HFF-Myc (cell line): ENCODE measurements at regions not wholly inside any gene's neighbourhood (a gene's known extent, or its start where the extent isn't known, plus 50 kb on each side); places are given as distances from the start of the nearest gene placed in this dataset.

Experiments used
- DNase-seq: peaks from one replicate; pipeline ENCODE4 v3.0.0-alpha.2; 2011; ENCODE audit warnings: low read depth; ENCODE audit errors: extremely low read depth
- H3K4me3 ChIP-seq: replicated peaks from 2 replicates; pipeline ENCODE4 v1.5.1; 2011; ENCODE audit warnings: low read depth, mild to moderate bottlenecking, control low read depth, low read length
- TF ChIP-seq, protein P1 (sequence below): IDR thresholded peaks from 2 replicates; pipeline ENCODE4 v1.5.1; 2012; ENCODE audit warnings: mild to moderate bottlenecking, low read depth, low read length, control low read depth; ENCODE audit errors: missing control alignments

- TF ChIP-seq, protein P1, sequence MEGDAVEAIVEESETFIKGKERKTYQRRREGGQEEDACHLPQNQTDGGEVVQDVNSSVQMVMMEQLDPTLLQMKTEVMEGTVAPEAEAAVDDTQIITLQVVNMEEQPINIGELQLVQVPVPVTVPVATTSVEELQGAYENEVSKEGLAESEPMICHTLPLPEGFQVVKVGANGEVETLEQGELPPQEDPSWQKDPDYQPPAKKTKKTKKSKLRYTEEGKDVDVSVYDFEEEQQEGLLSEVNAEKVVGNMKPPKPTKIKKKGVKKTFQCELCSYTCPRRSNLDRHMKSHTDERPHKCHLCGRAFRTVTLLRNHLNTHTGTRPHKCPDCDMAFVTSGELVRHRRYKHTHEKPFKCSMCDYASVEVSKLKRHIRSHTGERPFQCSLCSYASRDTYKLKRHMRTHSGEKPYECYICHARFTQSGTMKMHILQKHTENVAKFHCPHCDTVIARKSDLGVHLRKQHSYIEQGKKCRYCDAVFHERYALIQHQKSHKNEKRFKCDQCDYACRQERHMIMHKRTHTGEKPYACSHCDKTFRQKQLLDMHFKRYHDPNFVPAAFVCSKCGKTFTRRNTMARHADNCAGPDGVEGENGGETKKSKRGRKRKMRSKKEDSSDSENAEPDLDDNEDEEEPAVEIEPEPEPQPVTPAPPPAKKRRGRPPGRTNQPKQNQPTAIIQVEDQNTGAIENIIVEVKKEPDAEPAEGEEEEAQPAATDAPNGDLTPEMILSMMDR: no peak
- no peak for DNase-seq
- no peak overlapping the region for H3K4me3 ChIP-seq
These were observed 63.1 kb downstream of the TSN start for GRCh38 chr2:121818546-121818945.

DNA sequence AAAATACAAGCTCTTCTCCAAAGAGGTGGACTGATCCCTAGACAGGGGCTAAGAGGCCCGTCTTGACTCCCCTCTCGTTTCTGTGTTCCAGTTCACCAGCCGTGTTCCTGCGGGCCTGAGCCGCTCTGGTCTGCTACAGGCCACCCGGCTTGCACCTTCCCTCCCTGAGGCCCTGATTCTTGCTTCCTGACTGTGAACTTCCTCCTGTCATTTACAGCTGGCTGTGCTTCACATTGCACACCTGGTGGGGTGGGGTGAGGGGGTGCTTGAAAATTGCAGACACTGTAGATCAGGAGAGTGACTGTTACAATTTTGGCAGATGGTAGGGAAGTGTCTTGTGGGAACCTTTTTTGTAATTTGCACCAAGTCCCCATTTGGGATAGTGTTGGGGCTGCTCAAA, 64.4 kb downstream of the TSN start:
- DNase-seq: no peak
- TF ChIP-seq, protein P1: no peak
- H3K4me3 ChIP-seq: no peak overlapping the region

DNA sequence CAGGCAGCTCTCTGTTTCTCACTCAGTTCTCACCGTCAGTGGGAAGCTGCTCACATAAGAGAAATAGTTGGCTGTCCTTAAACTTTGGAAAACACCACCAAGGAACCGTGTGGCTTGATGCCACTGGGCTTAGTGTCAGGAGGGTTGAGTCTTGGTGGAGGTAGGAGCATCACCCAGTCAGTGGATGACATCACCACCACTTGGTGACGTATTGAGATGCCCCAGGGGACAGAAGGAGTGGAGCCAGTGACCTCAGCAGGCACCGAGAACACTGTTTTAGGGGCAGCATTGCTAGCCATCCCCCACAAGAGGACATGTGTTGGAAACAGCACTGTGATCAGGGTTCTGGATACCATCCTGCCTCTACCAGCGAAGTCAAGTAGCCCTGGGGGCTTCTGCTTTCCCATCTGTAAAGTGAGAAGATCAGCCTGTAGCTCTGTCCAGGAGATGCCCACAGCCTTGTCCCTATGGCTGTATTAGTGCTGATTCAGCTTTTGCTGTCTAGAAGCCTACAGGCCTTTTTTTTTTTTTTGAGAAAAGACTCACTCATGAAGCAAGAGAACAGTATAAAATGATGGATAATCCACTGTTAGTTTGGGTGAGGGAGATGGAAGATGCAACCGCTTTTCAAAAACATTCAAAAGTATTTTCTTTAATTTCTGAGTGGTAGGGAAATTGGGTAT, 66.2 kb downstream of the TSN start:
- TF ChIP-seq, protein P1: no peak
- DNase-seq: no peak
- no peak overlapping the region for H3K4me3 ChIP-seq

- TF ChIP-seq, protein P1: no peak
- DNase-seq: no peak
- no peak overlapping the region for H3K4me3 ChIP-seq
These were observed 68.8 kb downstream of the TSN start for GRCh38 chr2:121824264-121824663.

DNA sequence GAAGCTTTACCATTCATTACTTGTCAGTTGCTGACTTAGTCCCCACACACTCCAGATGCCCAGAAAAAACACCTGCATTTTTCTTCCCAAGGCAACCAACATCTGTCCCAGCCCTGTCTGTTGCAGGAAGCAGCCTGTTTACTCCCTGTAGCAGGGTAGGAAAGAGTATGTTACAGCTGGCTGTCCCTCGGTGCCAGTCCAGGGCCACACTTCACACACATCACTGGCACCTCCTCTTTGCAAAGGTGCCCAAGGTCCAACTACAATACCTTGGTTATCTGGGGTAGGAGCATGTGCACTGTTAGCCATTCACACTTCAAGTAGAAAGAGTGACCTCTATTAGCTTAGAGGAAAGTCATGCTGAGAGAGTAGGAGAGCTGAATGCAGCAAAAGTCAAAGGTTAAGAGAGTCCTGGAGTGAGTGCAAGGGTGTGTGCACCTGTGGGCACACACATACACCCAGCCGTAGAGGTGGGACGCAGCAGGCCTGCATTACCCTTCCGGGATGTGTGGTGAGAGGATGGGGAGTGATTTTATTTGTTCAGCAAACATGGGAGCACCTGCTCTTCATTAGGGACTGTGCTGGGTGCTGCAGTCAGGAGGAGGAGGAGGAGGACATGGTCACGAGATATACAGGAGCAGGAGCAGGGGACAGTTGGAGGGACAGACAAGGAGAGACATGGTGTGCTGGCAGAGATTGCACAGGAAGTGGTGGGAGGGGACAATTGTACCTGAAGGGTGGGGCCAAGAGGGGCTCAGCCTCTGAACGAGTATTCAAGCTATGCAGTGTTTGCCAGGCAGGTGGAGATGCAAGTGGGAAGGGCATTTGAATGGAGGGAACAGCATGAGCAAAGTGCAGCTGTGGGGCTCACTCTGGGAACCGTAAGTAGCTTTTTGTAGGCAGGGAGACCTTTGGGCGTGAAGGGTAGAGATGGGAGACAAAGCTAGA, 69.8 kb downstream of the TSN start:
- H3K4me3 ChIP-seq: no peak overlapping the region
- DNase-seq: no peak
- TF ChIP-seq, protein P1: no peak

DNA sequence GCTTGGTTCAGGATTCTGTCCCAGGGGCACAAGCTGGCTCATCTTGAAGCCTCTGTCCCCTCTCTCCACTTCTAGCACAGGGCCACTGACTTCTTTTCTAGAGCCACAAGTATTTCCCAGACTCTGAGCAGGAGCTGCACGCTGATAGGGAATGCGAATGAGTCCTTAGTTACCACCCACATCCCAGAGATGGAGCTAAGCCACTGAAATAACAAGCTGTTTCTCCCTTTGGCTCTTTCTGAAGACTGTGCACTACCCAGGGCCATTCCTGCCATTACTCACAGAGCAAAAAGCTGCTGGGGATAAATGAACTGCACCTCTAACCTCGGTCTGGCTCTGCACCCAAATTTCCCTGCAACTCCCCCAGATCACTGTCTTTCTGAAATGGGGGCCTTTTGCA, 70.6 kb downstream of the TSN start:
- TF ChIP-seq, protein P1: no peak
- H3K4me3 ChIP-seq: no peak overlapping the region
- no peak for DNase-seq
